Right lobe of liver (tissue), 4 donors: ENCODE measurements at regions not wholly inside any gene's neighbourhood (a gene's known extent, or its start where the extent isn't known, plus 50 kb on each side); places are given as distances from the start of the nearest gene placed in this dataset.

Experiments used
- POLR2A ChIP-seq: fragments of 450-650 bp; IDR thresholded peaks from one replicate; pipeline ENCODE4 v1.6.1; 2017; ENCODE audit warnings: antibody characterized with exemption, mild to moderate bottlenecking
- TF ChIP-seq, protein P1 (sequence below), 4 donors: fragments of 200-600 bp in 3 of 4; fragments of 450-650 bp in 1 of 4; IDR thresholded peaks; one replicate each; pipeline versions ENCODE4 v1.5.1 to v1.8.0; 2016 to 2022; ENCODE audit warnings: antibody characterized with exemption in 4 of 4, mild to moderate bottlenecking in 2 of 4
- donor health status: DM: no; HTN: no; CAD: no.
- donor health status: DM: no; HTN: no; CAD: no.
- donor health status: DM: no; HTN: yes; CAD: no.

DNA sequence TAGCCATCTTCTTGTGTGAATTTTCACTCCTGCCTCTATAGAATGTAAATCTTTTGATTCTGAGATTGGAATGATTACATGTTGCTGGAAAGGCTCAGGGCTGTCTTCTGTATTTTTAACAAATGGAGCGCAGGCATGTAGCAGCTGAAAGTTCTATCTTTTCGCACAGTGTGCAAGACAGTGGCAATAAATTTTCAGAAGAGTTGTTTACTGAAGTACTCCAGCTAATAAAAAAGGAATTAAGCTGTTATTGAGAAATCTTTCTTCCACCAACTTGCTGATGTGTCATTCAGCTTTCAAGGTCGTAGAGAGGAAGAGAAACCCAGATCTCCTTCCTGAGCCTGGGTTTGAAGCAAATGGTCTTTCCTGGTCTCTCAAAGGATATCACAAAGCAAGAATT, 122.0 kb upstream of the PUDP start:
- TF ChIP-seq, protein P1, sequence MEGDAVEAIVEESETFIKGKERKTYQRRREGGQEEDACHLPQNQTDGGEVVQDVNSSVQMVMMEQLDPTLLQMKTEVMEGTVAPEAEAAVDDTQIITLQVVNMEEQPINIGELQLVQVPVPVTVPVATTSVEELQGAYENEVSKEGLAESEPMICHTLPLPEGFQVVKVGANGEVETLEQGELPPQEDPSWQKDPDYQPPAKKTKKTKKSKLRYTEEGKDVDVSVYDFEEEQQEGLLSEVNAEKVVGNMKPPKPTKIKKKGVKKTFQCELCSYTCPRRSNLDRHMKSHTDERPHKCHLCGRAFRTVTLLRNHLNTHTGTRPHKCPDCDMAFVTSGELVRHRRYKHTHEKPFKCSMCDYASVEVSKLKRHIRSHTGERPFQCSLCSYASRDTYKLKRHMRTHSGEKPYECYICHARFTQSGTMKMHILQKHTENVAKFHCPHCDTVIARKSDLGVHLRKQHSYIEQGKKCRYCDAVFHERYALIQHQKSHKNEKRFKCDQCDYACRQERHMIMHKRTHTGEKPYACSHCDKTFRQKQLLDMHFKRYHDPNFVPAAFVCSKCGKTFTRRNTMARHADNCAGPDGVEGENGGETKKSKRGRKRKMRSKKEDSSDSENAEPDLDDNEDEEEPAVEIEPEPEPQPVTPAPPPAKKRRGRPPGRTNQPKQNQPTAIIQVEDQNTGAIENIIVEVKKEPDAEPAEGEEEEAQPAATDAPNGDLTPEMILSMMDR (IDR thresholded peaks at IDR 0.05): no peak
- no peak for TF ChIP-seq POLR2A
